ENCODE measurements at regions not wholly inside any gene's neighbourhood (a gene's known extent, or its start where the extent isn't known, plus 50 kb on each side); places are given as distances from the start of the nearest gene placed in this dataset.

- TF ChIP-seq CHD2 (IDR thresholded peaks at IDR 0.05; ENCODE audit: low read length, partially characterized antibody), result no peak
- TF ChIP-seq ELF1 (IDR thresholded peaks at IDR 0.05), result no peak
- TF ChIP-seq POLR2AphosphoS5 (IDR thresholded peaks at IDR 0.05; ENCODE audit: low read depth, low read length), result no peak
- TF ChIP-seq, protein P1, sequence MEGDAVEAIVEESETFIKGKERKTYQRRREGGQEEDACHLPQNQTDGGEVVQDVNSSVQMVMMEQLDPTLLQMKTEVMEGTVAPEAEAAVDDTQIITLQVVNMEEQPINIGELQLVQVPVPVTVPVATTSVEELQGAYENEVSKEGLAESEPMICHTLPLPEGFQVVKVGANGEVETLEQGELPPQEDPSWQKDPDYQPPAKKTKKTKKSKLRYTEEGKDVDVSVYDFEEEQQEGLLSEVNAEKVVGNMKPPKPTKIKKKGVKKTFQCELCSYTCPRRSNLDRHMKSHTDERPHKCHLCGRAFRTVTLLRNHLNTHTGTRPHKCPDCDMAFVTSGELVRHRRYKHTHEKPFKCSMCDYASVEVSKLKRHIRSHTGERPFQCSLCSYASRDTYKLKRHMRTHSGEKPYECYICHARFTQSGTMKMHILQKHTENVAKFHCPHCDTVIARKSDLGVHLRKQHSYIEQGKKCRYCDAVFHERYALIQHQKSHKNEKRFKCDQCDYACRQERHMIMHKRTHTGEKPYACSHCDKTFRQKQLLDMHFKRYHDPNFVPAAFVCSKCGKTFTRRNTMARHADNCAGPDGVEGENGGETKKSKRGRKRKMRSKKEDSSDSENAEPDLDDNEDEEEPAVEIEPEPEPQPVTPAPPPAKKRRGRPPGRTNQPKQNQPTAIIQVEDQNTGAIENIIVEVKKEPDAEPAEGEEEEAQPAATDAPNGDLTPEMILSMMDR (IDR thresholded peaks at IDR 0.05), result no peak
Observed at GRCh38 chr5:56501781-56502557, 268.8 kb upstream of the ANKRD55 start.
